SK-N-SH (cell line): ENCODE measurements at regions not wholly inside any gene's neighbourhood (a gene's known extent, or its start where the extent isn't known, plus 50 kb on each side); places are given as distances from the start of the nearest gene placed in this dataset.
"Not testable (repeated sequence)": the region's sequence is repeated elsewhere in the genome, so short reads cannot be mapped to it uniquely, and the experiment has no call there.

Experiments used
- CTCF ChIA-PET: fragments of 300-600, 350-600 bp; formaldehyde crosslinking; extraction: SDS; loops from one replicate; lab custom pipeline; 2021; lab: Yijun Ruan, JAX
- POLR2A ChIA-PET: fragments of 350-600 bp; sonication (Branson Sonifier 250); formaldehyde crosslinking; extraction: SDS; loops from one replicate; lab custom pipeline; 2020; ENCODE audit warnings: antibody characterized with exemption, inconsistent platforms; lab: Yijun Ruan, JAX
- DNase-seq: peaks from one replicate; pipeline ENCODE4 v3.0.0; 2012
- H2AFZ ChIP-seq: fragments of 200-600 bp; sonication (generic); 2 replicates; pipeline ENCODE4 v1.8.1; 2016; ENCODE audit warnings: antibody characterized with exemption, mild to moderate bottlenecking, low read depth
- H3F3A ChIP-seq: fragments of 200-600 bp; sonication (generic); replicated peaks from 2 replicates; pipeline ENCODE3; 2016; ENCODE audit warnings: antibody characterized with exemption, mild to moderate bottlenecking; ENCODE audit not compliant: insufficient read depth
- H3K27ac ChIP-seq, 2 experiments: fragments of 200-500 bp in 1 of 2; fragments of 200-600 bp in 1 of 2; sonication (Bioruptor generic) in 1 of 2; sonication (generic), shearing (Covaris generic) in 1 of 2; 2 replicates each; pipeline versions ENCODE4 v1.5.1 to v1.6.1; 2014 to 2016; ENCODE audit warnings: low read depth in 2 of 2, inconsistent platforms in 1 of 2, low read length in 1 of 2, mild to moderate bottlenecking in 1 of 2, mixed read lengths in 1 of 2
- H3K27me3 ChIP-seq: fragments of 200-600 bp; sonication (generic), shearing (Covaris generic); 2 replicates; pipeline ENCODE4 v1.6.1; 2016; ENCODE audit warnings: mixed run types; ENCODE audit not compliant: insufficient read depth
- H3K36me3 ChIP-seq, 2 experiments: fragments of 200-500 bp in 1 of 2; fragments of 200-600 bp in 1 of 2; sonication (Bioruptor generic) in 1 of 2; sonication (generic) in 1 of 2; replicated peaks in 1 of 2; 2 replicates each; pipeline versions ENCODE3 to v1.5.1; 2014 to 2016; ENCODE audit warnings: low read length in 1 of 2, mild to moderate bottlenecking in 1 of 2; ENCODE audit not compliant: insufficient read depth in 2 of 2, control insufficient read depth in 1 of 2
- H3K4me1 ChIP-seq, 2 experiments: fragments of 200-500 bp in 1 of 2; fragments of 200-600 bp in 1 of 2; sonication (Bioruptor generic) in 1 of 2; sonication (generic), shearing (Covaris generic) in 1 of 2; 2 replicates each; pipeline versions ENCODE4 v1.5.1 to v1.6.1; 2014 to 2016; ENCODE audit warnings: low read depth in 1 of 2, low read length in 1 of 2, mixed run types in 1 of 2; ENCODE audit not compliant: insufficient read depth in 2 of 2, control insufficient read depth in 1 of 2
- H3K4me2 ChIP-seq: fragments of 200-600 bp; sonication (generic), shearing (Covaris generic); 2 replicates; pipeline ENCODE4 v1.6.1; 2017; ENCODE audit warnings: mixed run types
- H3K4me3 ChIP-seq, 2 experiments: fragments of 200-500 bp in 1 of 2; fragments of 200-600 bp in 1 of 2; sonication (Bioruptor generic) in 1 of 2; sonication (generic), shearing (Covaris generic) in 1 of 2; 2 replicates each; pipeline versions ENCODE4 v1.5.1 to v1.8.1; 2014 to 2016; ENCODE audit warnings: low read depth in 2 of 2, inconsistent platforms in 1 of 2, low read length in 1 of 2, mild to moderate bottlenecking in 1 of 2, mixed read lengths in 1 of 2, moderate library complexity in 1 of 2
- H3K79me2 ChIP-seq: fragments of 200-600 bp; sonication (generic); 2 replicates; pipeline ENCODE4 v1.8.1; 2017; ENCODE audit warnings: mild to moderate bottlenecking; ENCODE audit not compliant: insufficient read depth
- H3K9ac ChIP-seq: fragments of 200-600 bp; sonication (generic); 2 replicates; pipeline ENCODE4 v1.6.1; 2017; ENCODE audit warnings: mixed run types
- H3K9me2 ChIP-seq: fragments of 200-600 bp; sonication (generic); 2 replicates; pipeline ENCODE4 v1.6.1; 2017; ENCODE audit warnings: mixed run types
- H3K9me3 ChIP-seq: fragments of 200-600 bp; sonication (generic); 2 replicates; pipeline ENCODE4 v1.6.1; 2017; ENCODE audit warnings: mixed run types, mild to moderate bottlenecking, moderate library complexity
- H4K20me1 ChIP-seq: fragments of 200-600 bp; sonication (generic); 2 replicates; pipeline ENCODE4 v1.6.1; 2017; ENCODE audit warnings: mild to moderate bottlenecking, mixed run types; ENCODE audit not compliant: insufficient read depth
- FOSL2 ChIP-seq: IDR thresholded peaks from 2 replicates; pipeline ENCODE4 v1.4.0; 2012; ENCODE audit warnings: low read depth, mild to moderate bottlenecking, moderate library complexity, borderline replicate concordance
- JUND ChIP-seq: IDR thresholded peaks from 2 replicates; pipeline ENCODE4 v1.4.0; 2012
- WGBS: methylation state at CpG from one replicate; pipeline ENCODE4 v1.1.6; 2017; ENCODE audit warnings: low lambda C conversion rate; 5-methylcytosine and 5-hydroxymethylcytosine counted together
- TF ChIP-seq, protein P1 (sequence below): IDR thresholded peaks from 2 replicates; pipeline ENCODE4; 2012

DNA sequence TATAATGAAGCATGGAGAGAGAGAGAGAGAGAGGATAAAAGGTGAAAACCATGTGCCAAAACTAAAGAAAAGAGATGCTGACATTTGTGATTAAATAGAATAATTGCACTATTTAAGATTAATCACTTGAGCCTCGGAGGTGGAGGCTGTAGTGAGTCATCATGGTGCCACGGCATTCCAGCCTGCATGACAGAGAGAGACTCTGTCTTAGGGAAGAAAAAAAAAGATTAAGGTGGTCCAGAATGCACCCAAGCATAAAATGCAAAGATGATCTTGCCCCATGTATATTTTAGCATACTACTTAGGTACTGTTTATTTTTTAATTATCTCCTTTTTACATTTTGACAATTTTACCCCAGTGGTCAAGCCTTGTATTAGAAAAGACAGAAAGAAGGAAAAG, 742.5 kb downstream of the SPATA31A1 start:
- DNase-seq, H2AFZ ChIP-seq, POLR2A ChIA-PET: not testable (repeated sequence)

DNA sequence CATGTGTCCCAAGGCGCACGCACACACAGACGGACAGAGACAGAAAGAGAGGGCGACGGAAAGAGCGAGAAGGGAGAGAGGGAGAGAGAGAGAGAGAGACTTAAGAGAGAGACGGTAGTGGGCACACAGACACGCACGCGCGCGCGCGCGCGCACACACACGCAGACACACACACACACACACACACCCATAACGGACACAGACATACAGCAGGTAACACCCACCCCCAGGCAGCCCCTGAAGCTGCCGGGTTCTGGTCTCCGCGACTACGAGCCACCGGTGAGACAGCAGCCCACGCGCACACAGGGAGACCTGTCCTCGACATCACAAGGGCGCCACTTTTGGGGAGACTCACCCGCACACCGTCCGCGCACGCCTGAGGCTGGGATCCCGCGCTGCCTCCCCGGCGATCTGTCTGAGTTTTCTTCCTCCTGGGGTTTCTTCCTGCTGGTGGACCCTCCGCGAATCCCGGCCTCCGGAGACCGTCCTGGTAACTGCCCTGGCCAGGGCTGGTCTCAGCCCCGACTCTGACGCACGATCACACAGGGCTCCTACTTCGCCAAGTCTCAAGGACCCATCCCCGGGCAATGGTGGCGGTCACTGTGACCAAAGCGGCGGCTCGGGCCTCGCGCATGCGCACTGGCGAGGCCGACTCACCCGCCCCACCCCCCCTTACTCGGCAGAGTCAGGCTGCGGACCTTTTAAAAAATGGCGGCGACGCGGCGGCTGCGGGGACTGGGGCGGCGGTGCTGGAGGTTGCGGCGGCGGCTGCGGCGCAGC, 750.7 kb downstream of the SPATA31A1 start:
- H3K4me1 ChIP-seq, H3K9me2 ChIP-seq, H3K27me3 ChIP-seq, H3K36me3 ChIP-seq, CTCF ChIA-PET, DNase-seq, H4K20me1 ChIP-seq, H3K4me2 ChIP-seq, H3K79me2 ChIP-seq, POLR2A ChIA-PET, H3F3A ChIP-seq, H2AFZ ChIP-seq, H3K27ac ChIP-seq, H3K9me3 ChIP-seq: not testable (repeated sequence)
- WGBS: 3% methylated on average over 17 of the region's 71 CpGs
- peak overlapping the region; percentile 25; the same call in 1 of the 2 replicates for H3K9ac ChIP-seq
- H3K4me3 ChIP-seq: peak overlapping the region in 1 of 2 experiments; percentile 47; a peak in 2 of 4 replicates

More for the DNA sequence above, 742.5 kb downstream of the SPATA31A1 start:
- H4K20me1 ChIP-seq, H3K9me2 ChIP-seq, H3K9me3 ChIP-seq, H3K4me1 ChIP-seq, H3K4me2 ChIP-seq, H3K27ac ChIP-seq, H3K4me3 ChIP-seq, H3F3A ChIP-seq, H3K9ac ChIP-seq, H3K79me2 ChIP-seq, H3K36me3 ChIP-seq, CTCF ChIA-PET, H3K27me3 ChIP-seq: not testable (repeated sequence)
- WGBS: 8% methylated on average over 2 of the region's 2 CpGs
- TF ChIP-seq, protein P1, sequence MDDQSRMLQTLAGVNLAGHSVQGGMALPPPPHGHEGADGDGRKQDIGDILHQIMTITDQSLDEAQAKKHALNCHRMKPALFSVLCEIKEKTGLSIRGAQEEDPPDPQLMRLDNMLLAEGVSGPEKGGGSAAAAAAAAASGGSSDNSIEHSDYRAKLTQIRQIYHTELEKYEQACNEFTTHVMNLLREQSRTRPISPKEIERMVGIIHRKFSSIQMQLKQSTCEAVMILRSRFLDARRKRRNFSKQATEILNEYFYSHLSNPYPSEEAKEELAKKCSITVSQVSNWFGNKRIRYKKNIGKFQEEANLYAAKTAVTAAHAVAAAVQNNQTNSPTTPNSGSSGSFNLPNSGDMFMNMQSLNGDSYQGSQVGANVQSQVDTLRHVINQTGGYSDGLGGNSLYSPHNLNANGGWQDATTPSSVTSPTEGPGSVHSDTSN: peak; percentile 27; the same call in 1 of the 2 replicates
- TF ChIP-seq JUND: 0 out of 2 replicates have a peak, but pooled peaks have one; percentile 32
- TF ChIP-seq FOSL2: peak; percentile 42; the same call in 1 of the 2 replicates

DNA sequence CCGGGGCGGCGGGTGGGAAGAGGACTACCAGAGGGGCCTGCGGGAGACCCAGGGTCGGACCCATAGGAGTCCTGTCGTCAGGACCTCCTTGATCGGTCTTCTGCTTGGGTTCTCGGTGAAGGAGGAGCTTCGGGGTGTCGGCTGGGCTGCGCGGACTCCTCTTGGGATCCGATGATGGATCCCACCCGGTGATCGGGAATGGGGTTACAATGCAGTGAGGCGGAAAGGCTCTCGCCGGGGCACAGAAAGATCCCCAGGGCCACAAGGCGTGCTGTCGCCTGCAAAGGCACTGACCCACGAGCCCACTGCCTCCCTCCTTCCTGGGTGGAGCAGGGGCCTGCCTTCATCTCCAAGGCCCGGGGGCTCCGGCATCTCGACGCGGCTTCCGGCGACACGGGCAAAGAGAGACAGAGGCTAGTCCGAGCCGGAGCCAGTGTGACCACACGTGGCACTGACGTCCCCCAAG, 751.3 kb downstream of the SPATA31A1 start:
- POLR2A ChIA-PET, H3K4me2 ChIP-seq, H3K9me2 ChIP-seq, H3K79me2 ChIP-seq, CTCF ChIA-PET, H3F3A ChIP-seq, H4K20me1 ChIP-seq, DNase-seq, H3K4me1 ChIP-seq, H3K27ac ChIP-seq, H3K9me3 ChIP-seq, H3K27me3 ChIP-seq, H2AFZ ChIP-seq, H3K36me3 ChIP-seq, H3K9ac ChIP-seq: not testable (repeated sequence)
- no CpG with 5 or more reads among the region's 33 CpGs for WGBS
- peak overlapping the region in 1 of 2 experiments; percentile 24; a peak in 2 of 4 replicates for H3K4me3 ChIP-seq

DNA sequence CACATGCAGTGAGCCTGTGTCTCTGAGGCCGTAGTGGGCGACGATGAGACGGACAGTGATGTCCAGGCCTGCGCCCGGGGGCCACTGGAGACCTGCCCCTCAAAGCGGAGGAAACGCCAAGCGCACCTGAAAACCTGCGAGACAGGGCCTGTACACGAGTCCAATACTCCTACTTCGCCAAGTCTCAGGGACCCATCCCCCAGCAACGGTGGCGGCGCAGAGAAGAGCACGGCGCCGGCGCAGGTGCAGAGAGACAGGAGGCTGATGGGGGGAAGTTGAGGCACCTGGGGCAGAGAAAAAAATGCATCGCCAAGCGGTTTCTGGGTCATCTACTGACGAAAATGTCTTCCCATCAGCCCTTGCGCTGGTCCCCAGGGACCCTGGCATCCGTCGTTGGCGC, 751.8 kb downstream of the SPATA31A1 start:
- H3K4me1 ChIP-seq: not testable (repeated sequence)

DNA sequence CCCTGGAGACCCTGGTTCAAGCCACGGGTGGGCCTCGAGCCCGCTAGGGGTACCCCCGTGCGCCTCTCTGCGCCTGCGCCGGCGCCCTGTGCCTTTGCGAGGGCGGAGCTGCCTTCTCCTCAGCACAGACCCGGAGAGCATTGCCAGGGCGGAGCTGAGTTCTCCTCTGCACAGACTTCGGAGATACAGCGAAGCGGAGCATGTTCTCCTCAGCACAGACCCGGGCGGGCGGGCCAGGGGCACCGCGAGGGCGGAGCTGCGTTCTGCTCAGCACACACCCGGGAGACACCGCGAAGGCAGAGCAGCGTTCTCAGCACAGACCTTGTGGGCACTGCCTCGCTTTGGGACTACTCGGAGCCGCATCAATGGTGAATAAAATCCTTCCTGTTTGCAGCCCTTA, 753.0 kb downstream of the SPATA31A1 start:
- H3K9me2 ChIP-seq, H3K9me3 ChIP-seq, H4K20me1 ChIP-seq, H3K27ac ChIP-seq, POLR2A ChIA-PET, H3K27me3 ChIP-seq, CTCF ChIA-PET, H3K4me3 ChIP-seq, H2AFZ ChIP-seq, H3K79me2 ChIP-seq, H3F3A ChIP-seq, H3K9ac ChIP-seq, H3K36me3 ChIP-seq, H3K4me2 ChIP-seq, H3K4me1 ChIP-seq, DNase-seq: not testable (repeated sequence)
- no CpG with 5 or more reads among the region's 30 CpGs for WGBS

More for the DNA sequence above, 751.8 kb downstream of the SPATA31A1 start:
- H3K27ac ChIP-seq, CTCF ChIA-PET, H3K4me2 ChIP-seq, H3K36me3 ChIP-seq, H3K9ac ChIP-seq, H3K9me3 ChIP-seq, H3F3A ChIP-seq, H3K79me2 ChIP-seq, DNase-seq, H4K20me1 ChIP-seq, H2AFZ ChIP-seq, H3K27me3 ChIP-seq, H3K9me2 ChIP-seq, POLR2A ChIA-PET, H3K4me3 ChIP-seq: not testable (repeated sequence)
- WGBS: 98% methylated on average over 9 of the region's 26 CpGs

DNA sequence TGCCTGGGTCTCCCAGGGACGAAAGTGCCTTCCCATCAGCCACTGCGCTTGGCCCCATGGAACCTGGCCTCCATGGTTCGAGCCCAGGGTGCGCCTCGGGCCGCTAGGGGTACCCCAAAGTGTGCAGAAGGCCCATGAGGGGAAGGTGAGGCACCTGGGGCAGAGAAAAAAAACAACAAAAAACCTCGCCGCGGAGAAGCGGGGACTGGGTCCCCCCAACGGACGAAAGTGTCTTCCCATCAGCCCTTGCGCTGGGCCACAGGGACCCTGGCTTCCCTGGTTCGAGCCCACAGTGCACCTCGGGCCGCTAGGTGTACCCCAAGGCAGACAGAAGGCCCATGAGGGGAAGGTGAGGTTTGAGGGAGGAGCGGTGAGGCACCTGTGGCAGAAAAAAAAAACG, 755.3 kb downstream of the SPATA31A1 start:
- H3K4me3 ChIP-seq, POLR2A ChIA-PET, H4K20me1 ChIP-seq, H2AFZ ChIP-seq, H3K27me3 ChIP-seq, H3F3A ChIP-seq, CTCF ChIA-PET, H3K79me2 ChIP-seq, H3K9me3 ChIP-seq, H3K4me2 ChIP-seq, H3K27ac ChIP-seq, H3K36me3 ChIP-seq, H3K4me1 ChIP-seq, H3K9ac ChIP-seq, DNase-seq, H3K9me2 ChIP-seq: not testable (repeated sequence)
- WGBS: 100% methylated on average over 7 of the region's 18 CpGs
